Psoas muscle (tissue), 7 donors: ENCODE measurements at regions not wholly inside any gene's neighbourhood (a gene's known extent, or its start where the extent isn't known, plus 50 kb on each side); places are given as distances from the start of the nearest gene placed in this dataset.

ENCODE experiments used
- ATAC-seq, 4 donors: fragments of 200-7000 bp; cut with Tn5 transposase; one replicate each; pipeline ENCODE4 v1.9.1; 2020; ENCODE audit warnings: moderate library complexity in 3 of 4, mild to moderate bottlenecking in 2 of 4
- DNase-seq, 2 donors: peaks; one replicate each; pipeline ENCODE4 v3.0.0-alpha.2; 2020
- H3K27ac ChIP-seq: fragments of 200-600 bp; one replicate; pipeline ENCODE4 v1.8.0; 2022
- H3K27me3 ChIP-seq, 3 donors: fragments of 200-600 bp in 1 of 3; one replicate each; pipeline versions ENCODE4 v1.6.1 to v1.8.0; 2013 to 2022; ENCODE audit warnings: low read length in 2 of 3, mild to moderate bottlenecking in 2 of 3, moderate library complexity in 1 of 3; ENCODE audit not compliant: insufficient read depth in 3 of 3
- H3K36me3 ChIP-seq, 2 donors: fragments of 200-600 bp in 1 of 2; one replicate each; pipeline versions ENCODE4 v1.6.1 to v1.8.0; 2013 to 2022; ENCODE audit warnings: low read depth in 1 of 2, mild to moderate bottlenecking in 1 of 2, moderate library complexity in 1 of 2; ENCODE audit not compliant: insufficient read depth in 1 of 2
- H3K4me1 ChIP-seq: fragments of 200-600 bp; one replicate; pipeline ENCODE4 v1.8.0; 2022
- H3K4me3 ChIP-seq: fragments of 200-600 bp; one replicate; pipeline ENCODE4 v1.8.0; 2022; ENCODE audit warnings: mild to moderate bottlenecking
- H3K9me3 ChIP-seq: fragments of 200-600 bp; one replicate; pipeline ENCODE4 v1.8.0; 2022
- CTCF ChIP-seq: fragments of 200-600 bp; IDR thresholded peaks from one replicate; pipeline ENCODE4 v1.8.0; 2022; ENCODE audit warnings: antibody characterized with exemption
- WGBS, 3 donors: extraction: QIAGEN DNeasy Blood & Tissue Kit; methylation state at CpG; one replicate each; pipeline versions ENCODE4 v1.1.6 to v1.1.7; 2013; 5-methylcytosine and 5-hydroxymethylcytosine counted together
- intact Hi-C, 2 donors: fragments of 100-400 bp; cut with DNase I; formaldehyde crosslinking; loops; one replicate each; pipeline versions ENCODE4 v1.11.0 to v1.14.2; 2022
- donor health status: healthy with polysubstance abuse.
- donor health status: DM: no; HTN: no; CAD: no; lungs with moderate emphysema.
- donor health status: Bipolar disorder and iron deficiency.
- donor health status: healthy.
- donor health status: DM: yes; HTN: yes; CAD: no.
- donor health status: DM: no; HTN: no; CAD: no.
- donor health status: DM: yes; HTN: yes; CAD: no.

DNA sequence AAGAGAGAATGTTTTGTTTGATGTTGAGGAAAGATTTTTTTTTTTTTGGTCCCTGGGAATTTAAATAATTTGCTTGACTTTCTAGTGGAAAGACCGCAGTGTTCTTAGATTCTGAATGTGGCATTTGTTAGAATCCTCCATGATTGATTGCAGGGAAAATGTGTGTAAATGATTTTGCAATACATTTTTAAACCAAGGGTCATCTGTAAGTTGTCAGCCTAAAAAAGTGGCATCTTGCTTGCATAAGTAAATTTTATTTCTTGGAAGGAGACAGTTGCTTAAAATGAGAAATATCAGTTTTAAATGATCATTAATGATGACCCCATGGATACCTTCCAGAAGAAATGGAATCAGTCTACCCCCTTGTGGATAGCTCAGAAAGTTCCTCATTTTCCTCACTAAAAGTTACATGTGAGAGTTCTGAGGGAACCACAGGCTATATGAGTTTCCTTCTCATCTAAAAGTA lies 105.1 kb upstream of the SLC25A48 start:
- DNase-seq = no peak
- H3K4me3 ChIP-seq = no peak overlapping the region
- no peaks in the 10 kb centered on the region for H3K36me3 ChIP-seq
- 68 to 84% (median 78%) methylated on average over 1 of the region's 1 CpG for WGBS, 3 donors
- TF ChIP-seq CTCF = peak; percentile 11
- peak in 1 of 4 donors; percentile 46 for ATAC-seq
- H3K27me3 ChIP-seq = no peaks in the 10 kb centered on the region
- H3K27ac ChIP-seq = no peak overlapping the region
- no peaks in the 10 kb centered on the region for H3K4me1 ChIP-seq
- intact Hi-C loops = loop anchor here in 1 of 2 donors (10.0 kb wide), 1 partner anchor 165 kb away; no protein-coding TSS in a partner anchor
- no peaks in the 10 kb centered on the region for H3K9me3 ChIP-seq

GRCh38 chr5:135724617-135725016 lies 109.8 kb upstream of the SLC25A48 start:
- H3K36me3 ChIP-seq = no peaks in the 10 kb centered on the region
- intact Hi-C loops = loop anchor here in 1 of 2 donors (10.0 kb wide), 1 partner anchor 160 kb away; no protein-coding TSS in a partner anchor
- H3K27me3 ChIP-seq = no peaks in the 10 kb centered on the region
- no peak for TF ChIP-seq CTCF
- ATAC-seq = peak in 1 of 4 donors; percentile 30
- H3K27ac ChIP-seq = no peak overlapping the region
- no peaks in the 10 kb centered on the region for H3K4me1 ChIP-seq
- no peak overlapping the region for H3K4me3 ChIP-seq
- H3K9me3 ChIP-seq = no peaks in the 10 kb centered on the region
- no peak for DNase-seq
- WGBS, 3 donors = 28 to 52% (median 46%) methylated on average over 2 of the region's 2 CpGs

DNA sequence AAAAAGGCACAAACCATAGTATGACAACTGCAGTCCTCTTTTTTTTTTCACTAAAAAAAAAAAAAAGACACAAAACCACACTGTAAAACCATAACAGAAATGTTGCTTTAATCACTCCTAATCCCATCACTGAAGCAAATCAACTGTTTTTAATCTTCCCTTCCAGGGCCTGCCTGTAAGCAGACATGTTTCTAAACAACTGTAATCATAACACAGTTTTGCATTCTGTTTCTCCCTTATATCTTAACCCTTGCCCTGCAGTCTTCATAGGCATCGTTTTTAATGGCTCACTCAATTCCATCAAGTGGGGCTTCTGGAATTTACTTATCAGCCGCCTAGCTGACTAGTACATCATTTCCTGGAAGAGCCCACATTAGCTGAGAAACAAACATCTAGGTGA lies 111.0 kb upstream of the SLC25A48 start:
- WGBS, 3 donors = 62 to 80% (median 79%) methylated on average over 2 of the region's 2 CpGs
- no peaks in the 10 kb centered on the region for H3K4me1 ChIP-seq
- H3K4me3 ChIP-seq = no peak overlapping the region
- no peak for DNase-seq
- no peak overlapping the region for H3K27ac ChIP-seq
- no peaks in the 10 kb centered on the region for H3K27me3 ChIP-seq
- H3K9me3 ChIP-seq = no peaks in the 10 kb centered on the region
- ATAC-seq = no peak
- intact Hi-C loops = loop anchor here in 1 of 2 donors (10.0 kb wide), 1 partner anchor 159 kb away; no protein-coding TSS in a partner anchor
- no peak for TF ChIP-seq CTCF
- H3K36me3 ChIP-seq = no peaks in the 10 kb centered on the region

DNA sequence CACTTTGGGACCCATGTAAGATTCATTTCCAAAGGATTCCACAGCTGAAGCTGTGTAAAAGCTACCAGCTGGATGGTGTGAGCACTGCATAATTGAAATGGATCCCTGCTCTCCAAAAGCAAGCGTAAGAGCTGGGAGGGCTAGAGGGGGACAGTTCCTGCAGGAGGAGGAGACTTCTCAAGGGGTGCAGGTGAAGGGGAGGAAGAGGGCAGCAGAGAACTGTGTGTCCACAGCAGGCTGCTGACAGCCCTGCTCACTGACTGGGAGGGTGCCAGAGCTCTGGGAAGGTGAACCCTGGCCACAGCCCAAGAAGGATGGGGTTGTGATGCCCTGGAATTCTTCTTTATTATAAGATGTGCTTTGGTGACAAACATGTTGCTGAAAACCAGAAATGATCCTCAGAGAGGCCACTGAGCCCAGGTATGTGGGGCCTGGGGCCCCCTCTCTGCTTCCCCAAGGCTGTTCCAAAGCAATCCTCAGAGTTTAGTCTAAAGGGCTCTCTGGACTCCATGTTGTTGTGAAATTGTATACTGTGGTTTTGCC lies 112.8 kb upstream of the SLC25A48 start:
- ATAC-seq = no peak
- Histone ChIP-seq H3K4me1 (no peaks in the 10 kb centered on the region), H3K9me3 (no peaks in the 10 kb centered on the region), H3K36me3 (no peaks in the 10 kb centered on the region), H3K27ac (no peak overlapping the region), H3K4me3 (no peak overlapping the region), H3K27me3 (no peaks in the 10 kb centered on the region)
- TF ChIP-seq CTCF = no peak
- intact Hi-C loops = loop anchor here in 1 of 2 donors (10.0 kb wide), 1 partner anchor 157 kb away; no protein-coding TSS in a partner anchor
- 71 to 85% (median 85%) methylated on average over 1 of the region's 1 CpG for WGBS, 3 donors
- no peak for DNase-seq

- no peak for TF ChIP-seq CTCF
- WGBS, 3 donors = 46 to 70% (median 64%) methylated on average over 2 of the region's 2 CpGs
- no peaks in the 10 kb centered on the region for H3K27me3 ChIP-seq
- ATAC-seq (no peak), DNase-seq (no peak)
- no peak overlapping the region for H3K4me3 ChIP-seq
- intact Hi-C loops = loop anchor here in 1 of 2 donors (10.0 kb wide), 1 partner anchor 155 kb away; no protein-coding TSS in a partner anchor
- H3K4me1 ChIP-seq = no peaks in the 10 kb centered on the region
- no peaks in the 10 kb centered on the region for H3K9me3 ChIP-seq
- H3K27ac ChIP-seq = no peak overlapping the region
- no peaks in the 10 kb centered on the region for H3K36me3 ChIP-seq
Observed at GRCh38 chr5:135720191-135720590, 114.3 kb upstream of the SLC25A48 start.
